OCI-LY3 (cell line): ENCODE measurements at regions not wholly inside any gene's neighbourhood (a gene's known extent, or its start where the extent isn't known, plus 50 kb on each side); places are given as distances from the start of the nearest gene placed in this dataset.

Experiments used
- CTCF ChIP-seq: fragments of 200-600, 300-600 bp; sonication (generic); IDR thresholded peaks from 2 replicates; pipeline ENCODE4 v1.5.1; 2014; ENCODE audit warnings: antibody characterized with exemption, low read length, low read depth
- EZH2phosphoT487 ChIP-seq: fragments of 200-600 bp; shearing (Covaris generic); IDR thresholded peaks from 2 replicates; pipeline ENCODE4 v1.6.1; 2018; ENCODE audit warnings: antibody characterized with exemption, mixed run types, low read depth

DNA sequence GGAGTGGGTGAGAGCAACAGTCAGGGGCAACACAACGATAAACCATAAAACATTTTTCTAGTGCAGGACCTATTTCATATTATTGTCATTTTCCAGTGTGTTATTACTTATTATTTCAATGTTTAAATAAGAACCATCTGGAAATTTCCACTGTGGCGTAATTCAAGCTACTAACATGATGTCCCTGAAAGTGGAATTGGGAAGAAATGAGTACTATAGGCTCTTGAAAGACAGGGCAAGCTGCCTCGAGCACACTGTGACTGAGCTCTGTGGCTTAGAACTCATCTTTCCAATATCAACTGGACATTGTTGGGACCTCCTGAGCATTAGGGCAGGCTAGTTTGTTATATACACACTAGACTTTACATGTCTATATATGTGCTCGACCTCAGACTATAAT is 182.9 kb upstream of the RIOK2 start:
- TF ChIP-seq CTCF (no peak), EZH2phosphoT487 (no peak)
